ENCODE measurements at regions not wholly inside any gene's neighbourhood (a gene's known extent, or its start where the extent isn't known, plus 50 kb on each side); places are given as distances from the start of the nearest gene placed in this dataset.

- Histone ChIP-seq H3K27me3 (ENCODE audit: insufficient read depth, low read length) (no peaks in the 10 kb centered on the region), H3K4me1 (ENCODE audit: insufficient read depth, low read length) (peaks cover 11% of the 10 kb centered on the region), H4K20me1 (ENCODE audit: insufficient read depth, low read length) (no peaks in the 10 kb centered on the region), H3K4me2 (ENCODE audit: insufficient read depth, low read length) (peak overlapping the region; percentile 17), H3K27ac (ENCODE audit: low read depth, low read length) (no peak overlapping the region), H3K79me2 (ENCODE audit: insufficient read depth, low read length) (no peaks in the 10 kb centered on the region), H3K9me3 (ENCODE audit: low read depth, low read length) (no peaks in the 10 kb centered on the region), H3K36me3 (ENCODE audit: insufficient read depth, low read length) (no peaks in the 10 kb centered on the region), H2AFZ (ENCODE audit: low read length) (no peak overlapping the region), H3K4me3 (ENCODE audit: insufficient read depth, low read length) (no peak overlapping the region)
- DNase-seq (ENCODE audit: insufficient read length, low spot score, missing footprints): peak; percentile 69
- TF ChIP-seq, protein P1, sequence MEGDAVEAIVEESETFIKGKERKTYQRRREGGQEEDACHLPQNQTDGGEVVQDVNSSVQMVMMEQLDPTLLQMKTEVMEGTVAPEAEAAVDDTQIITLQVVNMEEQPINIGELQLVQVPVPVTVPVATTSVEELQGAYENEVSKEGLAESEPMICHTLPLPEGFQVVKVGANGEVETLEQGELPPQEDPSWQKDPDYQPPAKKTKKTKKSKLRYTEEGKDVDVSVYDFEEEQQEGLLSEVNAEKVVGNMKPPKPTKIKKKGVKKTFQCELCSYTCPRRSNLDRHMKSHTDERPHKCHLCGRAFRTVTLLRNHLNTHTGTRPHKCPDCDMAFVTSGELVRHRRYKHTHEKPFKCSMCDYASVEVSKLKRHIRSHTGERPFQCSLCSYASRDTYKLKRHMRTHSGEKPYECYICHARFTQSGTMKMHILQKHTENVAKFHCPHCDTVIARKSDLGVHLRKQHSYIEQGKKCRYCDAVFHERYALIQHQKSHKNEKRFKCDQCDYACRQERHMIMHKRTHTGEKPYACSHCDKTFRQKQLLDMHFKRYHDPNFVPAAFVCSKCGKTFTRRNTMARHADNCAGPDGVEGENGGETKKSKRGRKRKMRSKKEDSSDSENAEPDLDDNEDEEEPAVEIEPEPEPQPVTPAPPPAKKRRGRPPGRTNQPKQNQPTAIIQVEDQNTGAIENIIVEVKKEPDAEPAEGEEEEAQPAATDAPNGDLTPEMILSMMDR (IDR thresholded peaks at IDR 0.05; ENCODE audit: extremely low read depth, low read depth, low read length): no peak
These were observed 521.0 kb downstream of the KIF20B start for GRCh38 chr10:90222372-90222771.

DNA sequence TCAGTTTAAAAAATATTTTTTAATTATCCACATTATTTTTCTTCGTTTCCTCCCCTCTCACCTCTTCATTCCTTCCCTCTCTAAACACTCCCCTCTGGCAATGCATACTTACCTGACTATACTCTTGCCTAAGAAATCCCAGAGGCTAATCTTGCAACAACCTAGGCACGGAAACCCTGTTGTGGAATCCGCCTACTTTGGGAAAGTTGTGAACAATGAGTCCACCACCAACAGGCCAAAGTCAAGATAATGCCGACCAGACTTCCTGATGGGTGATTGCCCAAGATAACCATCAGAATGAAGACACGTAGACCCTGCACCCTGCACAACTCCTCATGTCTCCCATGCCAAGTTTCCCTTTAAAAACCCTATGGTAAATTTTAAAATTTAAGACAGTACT is 521.5 kb downstream of the KIF20B start:
- Histone ChIP-seq H3K36me3 (ENCODE audit: insufficient read depth, low read length) (no peaks in the 10 kb centered on the region), H3K4me1 (ENCODE audit: insufficient read depth, low read length) (peaks cover 16% of the 10 kb centered on the region), H4K20me1 (ENCODE audit: insufficient read depth, low read length) (no peaks in the 10 kb centered on the region), H3K9me3 (ENCODE audit: low read depth, low read length) (no peaks in the 10 kb centered on the region), H3K4me2 (ENCODE audit: insufficient read depth, low read length) (peak overlapping the region; percentile 17), H3K27ac (ENCODE audit: low read depth, low read length) (no peak overlapping the region), H3K27me3 (ENCODE audit: insufficient read depth, low read length) (no peaks in the 10 kb centered on the region), H2AFZ (ENCODE audit: low read length) (no peak overlapping the region), H3K4me3 (ENCODE audit: insufficient read depth, low read length) (no peak overlapping the region), H3K79me2 (ENCODE audit: insufficient read depth, low read length) (no peaks in the 10 kb centered on the region)
- DNase-seq (ENCODE audit: insufficient read length, low spot score, missing footprints): no peak
- TF ChIP-seq, protein P1 (IDR thresholded peaks at IDR 0.05; ENCODE audit: extremely low read depth, low read depth, low read length): no peak

GRCh38 chr10:90224791-90225566 is 523.6 kb downstream of the KIF20B start:
- H3K36me3 ChIP-seq (ENCODE audit: insufficient read depth, low read length): no peaks in the 10 kb centered on the region
- H3K4me3 ChIP-seq (ENCODE audit: insufficient read depth, low read length): no peak overlapping the region
- no peaks in the 10 kb centered on the region for H3K79me2 ChIP-seq (ENCODE audit: insufficient read depth, low read length)
- H3K9me3 ChIP-seq (ENCODE audit: low read depth, low read length): no peaks in the 10 kb centered on the region
- no peak for DNase-seq (ENCODE audit: insufficient read length, low spot score, missing footprints)
- H2AFZ ChIP-seq (ENCODE audit: low read length): no peak overlapping the region
- TF ChIP-seq, protein P1 (IDR thresholded peaks at IDR 0.05; ENCODE audit: extremely low read depth, low read depth, low read length): no peak
- H4K20me1 ChIP-seq (ENCODE audit: insufficient read depth, low read length): no peaks in the 10 kb centered on the region
- peaks cover 19% of the 10 kb centered on the region for H3K4me1 ChIP-seq (ENCODE audit: insufficient read depth, low read length)
- no peak overlapping the region for H3K27ac ChIP-seq (ENCODE audit: low read depth, low read length)
- H3K4me2 ChIP-seq (ENCODE audit: insufficient read depth, low read length): no peak overlapping the region
- no peaks in the 10 kb centered on the region for H3K27me3 ChIP-seq (ENCODE audit: insufficient read depth, low read length)

GRCh38 chr10:90226517-90226916 is 525.1 kb downstream of the KIF20B start:
- Histone ChIP-seq H3K4me3 (ENCODE audit: insufficient read depth, low read length) (no peak overlapping the region), H3K36me3 (ENCODE audit: insufficient read depth, low read length) (no peaks in the 10 kb centered on the region), H3K9me3 (ENCODE audit: low read depth, low read length) (no peaks in the 10 kb centered on the region), H3K27me3 (ENCODE audit: insufficient read depth, low read length) (no peaks in the 10 kb centered on the region), H4K20me1 (ENCODE audit: insufficient read depth, low read length) (no peaks in the 10 kb centered on the region), H3K4me2 (ENCODE audit: insufficient read depth, low read length) (no peak overlapping the region), H3K27ac (ENCODE audit: low read depth, low read length) (no peak overlapping the region), H2AFZ (ENCODE audit: low read length) (no peak overlapping the region), H3K79me2 (ENCODE audit: insufficient read depth, low read length) (no peaks in the 10 kb centered on the region), H3K4me1 (ENCODE audit: insufficient read depth, low read length) (peaks cover 19% of the 10 kb centered on the region)
- no peak for DNase-seq (ENCODE audit: insufficient read length, low spot score, missing footprints)
- TF ChIP-seq, protein P1 (IDR thresholded peaks at IDR 0.05; ENCODE audit: extremely low read depth, low read depth, low read length): no peak
